ENCODE measurements at regions not wholly inside any gene's neighbourhood (a gene's known extent, or its start where the extent isn't known, plus 50 kb on each side); places are given as distances from the start of the nearest gene placed in this dataset.

- Histone ChIP-seq H3K27me3 (no peaks in the 10 kb centered on the region), H3K27ac (no peak overlapping the region), H3K4me3 (replicated peaks in 1 of 3) (no peak overlapping the region), H3K36me3 (no peaks in the 10 kb centered on the region), H3K9me3 (no peaks in the 10 kb centered on the region), H3K4me1 (peaks cover 0 to 5% of the 10 kb centered on the region in 2 donors)
- no peak for DNase-seq
- intact Hi-C loops (cut with DNase I) = loop anchor here (5.0 kb wide), 1 partner anchor 737 kb away; no protein-coding TSS in a partner anchor
- 29 to 30% methylated on average over 3 of the region's 3 CpGs for whole genome bisulfite sequencing, 2 donors
- TF ChIP-seq POLR2A (IDR thresholded peaks at IDR 0.05) (no peak), CTCF (IDR thresholded peaks at IDR 0.05) (no peak)
These were observed 250.0 kb downstream of the HIVEP2 start for GRCh38 chr6:142695016-142695415.

- Histone ChIP-seq H3K36me3 (no peaks in the 10 kb centered on the region), H3K4me3 (replicated peaks in 1 of 3) (no peak overlapping the region), H3K27me3 (no peaks in the 10 kb centered on the region), H3K4me1 (peaks cover 0 to 5% of the 10 kb centered on the region in 2 donors), H3K27ac (no peak overlapping the region), H3K9me3 (no peaks in the 10 kb centered on the region)
- intact Hi-C loops (cut with DNase I) = loop anchor here (5.0 kb wide), 1 partner anchor 736 kb away; no protein-coding TSS in a partner anchor
- no peak for DNase-seq
- 83 to 86% methylated on average over 12 of the region's 12 CpGs for WGBS, 2 donors
- TF ChIP-seq POLR2A (IDR thresholded peaks at IDR 0.05) (no peak), CTCF (IDR thresholded peaks at IDR 0.05) (no peak)
These were observed 248.6 kb downstream of the HIVEP2 start for GRCh38 chr6:142696123-142697000.

GRCh38 chr6:142697001-142697335 is 248.0 kb downstream of the HIVEP2 start:
- H3K4me1 ChIP-seq = peaks cover 0 to 5% of the 10 kb centered on the region in 2 donors
- intact Hi-C loops (cut with DNase I) = loop anchor here (5.0 kb wide), 1 partner anchor 735 kb away; no protein-coding TSS in a partner anchor
- TF ChIP-seq CTCF (IDR thresholded peaks at IDR 0.05) (no peak), POLR2A (IDR thresholded peaks at IDR 0.05) (no peak)
- WGBS, 2 donors = 98% methylated on average over 3 of the region's 3 CpGs
- no peaks in the 10 kb centered on the region for H3K36me3 ChIP-seq
- no peaks in the 10 kb centered on the region for H3K9me3 ChIP-seq
- H3K27ac ChIP-seq = no peak overlapping the region
- no peak for DNase-seq
- no peak overlapping the region for H3K4me3 ChIP-seq (replicated peaks in 1 of 3)
- no peaks in the 10 kb centered on the region for H3K27me3 ChIP-seq

- Histone ChIP-seq H3K9me3 (no peaks in the 10 kb centered on the region), H3K36me3 (no peaks in the 10 kb centered on the region), H3K4me1 (peaks cover 0 to 5% of the 10 kb centered on the region in 2 donors), H3K4me3 (replicated peaks in 1 of 3) (no peak overlapping the region), H3K27ac (no peak overlapping the region), H3K27me3 (no peaks in the 10 kb centered on the region)
- no peak for TF ChIP-seq POLR2A (IDR thresholded peaks at IDR 0.05)
- no peak for TF ChIP-seq CTCF (IDR thresholded peaks at IDR 0.05)
- intact Hi-C loops (cut with DNase I) = loop anchor here (5.0 kb wide), 1 partner anchor 734 kb away; no protein-coding TSS in a partner anchor
- DNase-seq = no peak
- WGBS, 2 donors = 78 to 82% methylated on average over 4 of the region's 4 CpGs
These were observed 247.1 kb downstream of the HIVEP2 start for GRCh38 chr6:142697922-142698321.

- Histone ChIP-seq H3K27me3 (no peaks in the 10 kb centered on the region), H3K27ac (no peak overlapping the region), H3K9me3 (no peaks in the 10 kb centered on the region), H3K4me1 (peaks cover 0 to 5% of the 10 kb centered on the region in 2 donors), H3K4me3 (replicated peaks in 1 of 3) (no peak overlapping the region), H3K36me3 (no peaks in the 10 kb centered on the region)
- TF ChIP-seq POLR2A (IDR thresholded peaks at IDR 0.05) (no peak), CTCF (IDR thresholded peaks at IDR 0.05) (no peak)
- intact Hi-C loops (cut with DNase I) = loop anchor here (5.0 kb wide), 1 partner anchor 734 kb away; no protein-coding TSS in a partner anchor
- WGBS, 2 donors = 82 to 83% methylated on average over 2 of the region's 2 CpGs
- DNase-seq = no peak
These were observed 246.2 kb downstream of the HIVEP2 start for GRCh38 chr6:142698751-142699150.

Measured in thyroid gland (tissue), 4 donors.